ENCODE measurements at regions not wholly inside any gene's neighbourhood (a gene's known extent, or its start where the extent isn't known, plus 50 kb on each side); places are given as distances from the start of the nearest gene placed in this dataset.
"Not testable (repeated sequence)": the region's sequence is repeated elsewhere in the genome, so short reads cannot be mapped to it uniquely, and the experiment has no call there.

GRCh38 chr20:26308961-26309360, 612.3 kb upstream of the ZNF337 start:
- no peaks in the 10 kb centered on the region for H3K4me1 ChIP-seq
- H3K9me3 ChIP-seq: no peaks in the 10 kb centered on the region
- DNase-seq (ENCODE audit: extremely low spot score): no peak
- H3K36me3 ChIP-seq: no peaks in the 10 kb centered on the region
- no peaks in the 10 kb centered on the region for H3K27me3 ChIP-seq
- no peak overlapping the region for H3K27ac ChIP-seq (replicated peaks in 1 of 4)
- TF ChIP-seq EP300 (IDR thresholded peaks at IDR 0.05): no peak
- no peak for TF ChIP-seq CTCF (IDR thresholded peaks at IDR 0.05)
- TF ChIP-seq POLR2AphosphoS5 (IDR thresholded peaks at IDR 0.05): no peak
- no peak for TF ChIP-seq POLR2A (IDR thresholded peaks at IDR 0.05; ENCODE audit: low read depth)
- H3K4me3 ChIP-seq: no peak overlapping the region
- WGBS: 84% methylated on average over 2 of the region's 2 CpGs
- intact Hi-C loops (cut with DNase I): no loop called here

- H3K4me1 ChIP-seq: no peaks in the 10 kb centered on the region
- TF ChIP-seq POLR2AphosphoS5 (IDR thresholded peaks at IDR 0.05) (no peak), CTCF (IDR thresholded peaks at IDR 0.05) (no peak), POLR2A (IDR thresholded peaks at IDR 0.05; ENCODE audit: low read depth) (no peak), EP300 (IDR thresholded peaks at IDR 0.05) (no peak)
- intact Hi-C loops (cut with DNase I): no loop called here
- H3K9me3 ChIP-seq: peaks cover 0 to 3% (median 0%) of the 10 kb centered on the region in 4 donors
- H3K4me3 ChIP-seq: no peak overlapping the region
- H3K36me3 ChIP-seq: no peaks in the 10 kb centered on the region
- H3K27me3 ChIP-seq: no peaks in the 10 kb centered on the region
- 91% methylated on average over 5 of the region's 5 CpGs for WGBS
- DNase-seq (ENCODE audit: extremely low spot score): no peak
- H3K27ac ChIP-seq (replicated peaks in 1 of 4): no peak overlapping the region
Measured at GRCh38 chr20:26295006-26295405, 598.4 kb upstream of the ZNF337 start.

- H3K4me3 ChIP-seq; H3K36me3 ChIP-seq; intact Hi-C loops (cut with DNase I); H3K27me3 ChIP-seq; H3K9me3 ChIP-seq; H3K4me1 ChIP-seq; DNase-seq (ENCODE audit: extremely low spot score); H3K27ac ChIP-seq (replicated peaks in 1 of 4): not testable (repeated sequence)
- 85% methylated on average over 7 of the region's 7 CpGs for WGBS
Measured at GRCh38 chr20:26288379-26289061, 591.9 kb upstream of the ZNF337 start.

- H3K27ac ChIP-seq (replicated peaks in 1 of 4): no peak overlapping the region
- H3K36me3 ChIP-seq: no peaks in the 10 kb centered on the region
- TF ChIP-seq EP300 (IDR thresholded peaks at IDR 0.05) (no peak), POLR2A (IDR thresholded peaks at IDR 0.05; ENCODE audit: low read depth) (no peak), POLR2AphosphoS5 (IDR thresholded peaks at IDR 0.05) (no peak), CTCF (IDR thresholded peaks at IDR 0.05) (no peak)
- peaks cover 0 to 6% (median 0%) of the 10 kb centered on the region in 4 donors for H3K27me3 ChIP-seq
- DNase-seq (ENCODE audit: extremely low spot score): no peak
- 93% methylated on average over 5 of the region's 5 CpGs for WGBS
- no peak overlapping the region for H3K4me3 ChIP-seq
- intact Hi-C loops (cut with DNase I): no loop called here
- no peaks in the 10 kb centered on the region for H3K9me3 ChIP-seq
- H3K4me1 ChIP-seq: no peaks in the 10 kb centered on the region
Measured at GRCh38 chr20:26279238-26279637, 582.6 kb upstream of the ZNF337 start.

- no peak overlapping the region for H3K4me3 ChIP-seq
- no peak for DNase-seq (ENCODE audit: extremely low spot score)
- 86% methylated on average over 17 of the region's 21 CpGs for WGBS
- H3K27ac ChIP-seq (replicated peaks in 1 of 4): no peak overlapping the region
- no peaks in the 10 kb centered on the region for H3K36me3 ChIP-seq
- H3K9me3 ChIP-seq: no peaks in the 10 kb centered on the region
- H3K4me1 ChIP-seq: no peaks in the 10 kb centered on the region
- intact Hi-C loops (cut with DNase I): no loop called here
- no peak for TF ChIP-seq POLR2A (IDR thresholded peaks at IDR 0.05; ENCODE audit: low read depth)
- no peak for TF ChIP-seq CTCF (IDR thresholded peaks at IDR 0.05)
- peaks cover 0 to 6% (median 0%) of the 10 kb centered on the region in 4 donors for H3K27me3 ChIP-seq
Measured at GRCh38 chr20:26277339-26277738, 580.7 kb upstream of the ZNF337 start.

Data from esophagus muscularis mucosa (tissue), 4 donors.